ENCODE measurements at regions not wholly inside any gene's neighbourhood (a gene's known extent, or its start where the extent isn't known, plus 50 kb on each side); places are given as distances from the start of the nearest gene placed in this dataset.
"Not testable (repeated sequence)": the region's sequence is repeated elsewhere in the genome, so short reads cannot be mapped to it uniquely, and the experiment has no call there.

DNA sequence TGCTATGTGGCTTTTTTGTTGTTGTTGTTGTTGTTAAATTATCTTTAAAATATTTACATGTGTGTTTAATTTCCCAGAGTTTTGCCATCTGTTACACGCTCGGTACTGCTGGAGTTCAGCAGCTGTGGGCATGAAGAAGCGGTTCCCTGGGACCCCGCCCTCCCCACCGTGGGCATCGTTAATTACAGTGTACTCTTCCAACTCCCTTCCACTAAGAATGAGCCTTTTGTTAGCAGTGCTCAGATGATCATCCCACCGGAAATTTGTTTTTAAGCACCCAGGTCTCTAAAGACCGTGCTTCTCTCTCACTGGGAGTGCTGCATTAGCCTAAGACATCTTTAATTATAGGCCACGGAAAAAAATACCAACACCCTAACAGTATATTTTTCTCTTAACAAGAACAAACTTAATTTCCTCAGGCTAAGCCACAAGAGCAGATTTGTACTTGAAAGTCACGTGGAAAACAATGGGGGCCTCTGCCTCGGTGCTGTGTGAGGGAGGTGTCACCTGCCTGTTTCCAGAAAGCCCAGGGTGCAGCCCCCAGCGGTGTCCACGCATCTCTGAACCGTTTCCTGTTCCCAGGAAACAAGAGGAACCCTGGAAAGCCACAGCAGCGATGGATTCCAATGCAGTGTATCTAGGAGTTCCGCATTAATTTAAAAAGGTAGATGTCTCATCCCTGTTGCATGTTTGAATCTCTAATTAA lies 113.3 kb upstream of the FRMD1 start:
- peak; percentile 17 for DNase-seq

GRCh38 chr6:168190646-168191443 lies 111.8 kb upstream of the FRMD1 start:
- no peak for DNase-seq

- no peak for DNase-seq
These were observed 111.0 kb upstream of the FRMD1 start for GRCh38 chr6:168190014-168190405.

- DNase-seq: no peak
These were observed 110.4 kb upstream of the FRMD1 start for GRCh38 chr6:168189200-168190013.

DNA sequence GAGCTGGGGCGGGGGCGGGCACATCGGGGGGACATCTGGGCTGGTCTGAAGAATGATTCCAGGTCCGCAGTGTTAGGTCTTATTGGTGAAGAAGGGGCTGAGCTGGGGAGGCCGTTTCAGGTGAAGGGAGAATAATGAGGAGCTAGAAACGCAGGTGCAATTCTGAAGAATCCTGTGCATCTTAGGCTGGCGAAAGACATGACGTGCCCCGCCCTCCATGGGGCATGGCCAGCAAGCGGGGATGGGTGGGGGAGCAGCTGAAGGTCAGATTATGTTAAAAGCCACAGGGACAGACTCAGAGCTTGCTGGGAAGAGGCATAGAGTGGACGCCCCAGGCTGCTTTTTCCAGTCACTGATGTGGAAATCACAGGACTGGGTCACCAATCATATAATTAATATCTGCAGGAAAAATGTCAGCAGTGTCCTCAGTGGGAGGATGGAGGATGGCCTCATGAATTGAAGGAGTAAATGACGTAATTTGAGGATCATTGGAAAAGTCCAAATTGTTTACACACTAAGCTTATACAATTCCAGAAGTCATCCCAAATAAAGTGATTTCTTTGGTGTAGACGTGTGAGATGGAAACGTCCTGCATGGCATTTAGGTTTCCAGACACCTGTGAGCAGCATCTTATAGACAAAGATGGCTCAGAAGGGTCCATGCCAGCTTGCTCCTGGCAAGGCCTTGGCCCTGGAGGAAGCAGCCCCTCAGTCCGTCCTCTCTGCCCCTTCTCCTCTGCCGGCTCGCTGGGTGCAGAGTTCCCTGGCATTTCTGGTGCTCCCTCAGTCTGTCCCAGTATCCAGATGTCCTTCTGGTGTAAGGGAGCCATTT lies 109.6 kb upstream of the FRMD1 start:
- no peak for DNase-seq

GRCh38 chr6:168186438-168186837 lies 107.4 kb upstream of the FRMD1 start:
- no peak for DNase-seq

DNA sequence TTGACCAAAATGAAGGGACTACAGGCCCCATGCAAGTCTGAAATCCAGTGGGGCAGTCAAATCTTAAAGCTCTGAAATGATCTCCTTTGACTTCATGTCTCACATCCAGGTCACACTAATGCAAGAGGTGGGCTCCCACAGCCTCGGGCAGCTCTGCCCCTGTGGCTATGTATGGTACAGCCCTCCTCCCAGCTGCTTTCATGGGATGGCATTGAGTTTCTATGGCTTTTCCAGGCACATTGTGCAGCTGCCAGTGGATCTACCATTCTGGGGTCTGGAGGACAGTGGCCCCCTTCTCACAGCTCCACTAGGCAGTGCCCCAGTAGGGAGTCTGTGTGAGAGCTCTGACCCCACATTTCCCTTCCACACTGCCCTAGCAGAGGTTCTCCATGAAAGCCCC lies 107.0 kb upstream of the FRMD1 start:
- DNase-seq: not testable (repeated sequence)

DNA sequence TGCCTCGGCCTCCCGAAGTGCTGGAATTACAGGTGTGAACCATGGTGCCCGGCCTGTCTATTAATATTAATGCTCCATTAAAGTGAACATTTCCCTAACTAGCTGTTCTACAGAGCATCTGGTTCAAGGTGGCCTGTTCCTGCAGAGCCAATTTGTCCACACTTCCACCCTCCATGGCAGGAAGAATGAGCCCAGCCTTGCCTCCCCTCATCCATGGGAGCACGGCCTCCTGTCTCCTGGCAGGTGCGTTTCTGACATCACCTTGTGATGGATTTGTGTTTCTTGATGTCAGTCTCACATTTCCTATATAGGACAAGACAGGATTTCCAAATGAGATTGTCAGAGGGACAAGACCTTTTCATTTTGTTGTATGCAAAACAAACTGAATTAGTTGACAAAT lies 105.7 kb upstream of the FRMD1 start:
- no peak for DNase-seq

DNA sequence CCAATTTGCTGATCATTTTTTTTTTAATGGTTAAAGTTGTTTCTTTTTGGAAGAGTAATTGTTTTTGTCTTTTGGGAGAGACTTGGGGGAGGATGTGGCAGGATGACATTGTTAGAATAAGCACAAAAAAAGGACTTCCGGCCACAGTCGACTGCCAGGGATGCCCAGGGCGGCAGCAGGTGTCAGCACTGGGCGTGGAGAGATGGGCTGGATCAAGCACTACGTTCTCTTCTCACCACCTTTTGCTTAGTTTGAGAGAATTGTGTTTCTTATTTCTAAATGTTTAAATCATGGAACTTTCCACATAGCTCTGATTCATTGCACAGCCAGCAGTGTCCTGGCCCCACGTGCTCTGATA lies 104.6 kb upstream of the FRMD1 start:
- DNase-seq: no peak

DNA sequence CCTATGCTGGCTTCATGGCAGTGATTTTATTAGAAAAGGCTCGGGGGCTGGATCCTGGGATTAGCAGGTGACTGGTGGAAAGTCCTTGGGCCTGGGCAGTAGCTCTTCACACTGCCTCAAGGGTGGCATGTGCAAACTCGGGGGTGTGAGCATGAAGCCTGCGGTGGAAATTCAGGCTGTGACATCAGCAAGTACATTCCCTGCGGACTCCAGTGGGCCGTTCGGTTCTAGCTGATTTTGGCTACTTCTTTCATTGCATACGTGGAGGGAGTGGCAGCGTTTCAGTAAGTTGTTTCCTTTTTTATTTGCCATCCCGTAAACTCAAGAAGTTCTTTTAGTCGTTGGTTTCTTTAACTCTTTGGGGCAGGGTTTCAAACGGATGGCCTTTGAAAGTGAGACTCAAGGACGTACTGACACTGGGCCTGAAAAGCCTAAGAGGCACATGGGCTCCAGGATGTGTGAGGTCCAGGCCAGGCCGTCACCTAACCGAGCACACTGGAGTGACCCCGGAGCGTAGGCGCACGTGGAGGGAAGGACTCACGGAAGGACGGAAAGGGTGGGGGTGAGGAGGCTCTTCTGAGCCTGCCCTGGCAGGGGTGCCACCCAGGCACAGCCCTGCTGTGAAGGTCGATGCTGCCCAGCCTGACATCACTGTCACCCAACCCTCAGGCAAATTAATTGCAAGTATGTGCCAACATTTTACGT lies 104.0 kb upstream of the FRMD1 start:
- no peak for DNase-seq

GRCh38 chr6:168182366-168182765 lies 103.4 kb upstream of the FRMD1 start:
- no peak for DNase-seq

GRCh38 chr6:168181876-168182275 lies 102.9 kb upstream of the FRMD1 start:
- DNase-seq: no peak

GRCh38 chr6:168181316-168181715 lies 102.3 kb upstream of the FRMD1 start:
- no peak for DNase-seq

DNA sequence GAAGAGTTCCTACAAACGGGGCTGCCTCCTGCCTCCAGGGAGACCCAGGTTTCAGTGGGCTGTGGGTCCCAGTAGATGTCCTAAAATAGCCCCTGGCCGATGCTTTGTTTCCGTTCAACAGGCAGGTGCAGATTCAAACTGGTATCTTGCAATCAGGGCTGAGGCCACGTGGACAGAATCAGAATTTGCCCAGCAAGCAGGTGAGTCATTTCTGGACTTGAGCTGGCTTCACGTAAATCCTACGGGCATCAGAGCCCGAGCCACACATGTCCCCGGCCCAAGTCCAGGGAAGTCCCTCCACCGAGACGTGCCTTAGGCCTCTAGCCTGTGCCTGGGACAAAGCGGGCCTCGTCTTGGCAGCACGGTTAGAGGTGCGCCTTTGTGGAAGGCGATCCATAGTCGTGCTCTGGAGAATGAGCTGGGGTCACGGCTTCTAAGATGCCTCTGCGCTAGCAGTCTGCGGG lies 101.6 kb upstream of the FRMD1 start:
- DNase-seq: no peak

DNA sequence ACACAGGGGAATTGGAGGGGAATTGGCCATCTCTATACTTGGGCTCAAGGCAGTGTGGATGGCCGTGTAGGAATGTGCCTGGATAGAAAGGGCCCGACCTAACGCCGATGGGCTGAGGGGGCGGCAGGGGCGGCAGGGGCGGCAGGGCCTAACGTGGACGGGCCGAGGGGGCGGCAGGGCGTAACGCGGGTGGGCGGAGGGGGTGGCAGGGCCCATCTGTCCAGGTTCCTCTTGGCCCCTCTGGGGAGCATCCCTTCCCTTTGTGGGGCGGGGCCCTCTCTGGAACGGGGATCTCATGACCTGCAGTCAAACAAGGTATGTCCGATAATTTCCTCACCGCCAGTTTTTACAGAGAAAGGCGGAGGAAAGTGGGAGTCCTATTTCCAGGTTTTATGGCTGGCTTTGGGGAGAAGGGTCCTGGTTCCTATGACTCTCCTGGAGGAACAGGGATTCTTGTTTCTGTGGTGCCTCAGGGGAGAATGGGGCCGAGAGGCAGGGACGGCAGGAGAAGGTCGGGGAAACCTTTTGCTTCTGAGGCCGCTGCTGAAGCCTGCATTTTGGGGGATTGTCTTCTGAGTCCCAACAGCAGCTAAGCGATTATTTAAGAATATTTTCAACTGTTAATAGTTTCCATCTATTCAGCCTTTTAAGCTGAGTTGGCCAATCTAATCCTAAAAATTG lies 100.8 kb upstream of the FRMD1 start:
- DNase-seq: no peak

DNA sequence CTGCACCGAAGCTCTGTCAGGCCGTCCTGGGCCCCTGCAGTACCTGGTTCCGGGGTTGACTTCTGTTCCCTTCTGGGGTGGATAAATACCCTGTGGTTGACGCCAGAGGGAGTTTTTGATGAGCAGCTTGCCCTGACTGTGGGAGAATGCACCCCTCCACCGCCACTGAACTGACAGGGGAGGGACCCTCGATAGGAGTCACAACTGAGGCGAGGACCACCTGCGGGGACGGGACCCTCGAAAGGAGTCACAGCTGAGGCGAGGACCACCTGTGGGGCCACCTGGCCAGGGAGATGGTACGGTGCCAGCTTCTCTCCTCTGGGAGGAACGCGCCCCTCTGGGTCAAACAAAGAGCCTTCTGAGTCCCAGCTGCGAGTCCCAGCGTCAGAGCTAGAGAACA lies 100.1 kb upstream of the FRMD1 start:
- DNase-seq: no peak

DNA sequence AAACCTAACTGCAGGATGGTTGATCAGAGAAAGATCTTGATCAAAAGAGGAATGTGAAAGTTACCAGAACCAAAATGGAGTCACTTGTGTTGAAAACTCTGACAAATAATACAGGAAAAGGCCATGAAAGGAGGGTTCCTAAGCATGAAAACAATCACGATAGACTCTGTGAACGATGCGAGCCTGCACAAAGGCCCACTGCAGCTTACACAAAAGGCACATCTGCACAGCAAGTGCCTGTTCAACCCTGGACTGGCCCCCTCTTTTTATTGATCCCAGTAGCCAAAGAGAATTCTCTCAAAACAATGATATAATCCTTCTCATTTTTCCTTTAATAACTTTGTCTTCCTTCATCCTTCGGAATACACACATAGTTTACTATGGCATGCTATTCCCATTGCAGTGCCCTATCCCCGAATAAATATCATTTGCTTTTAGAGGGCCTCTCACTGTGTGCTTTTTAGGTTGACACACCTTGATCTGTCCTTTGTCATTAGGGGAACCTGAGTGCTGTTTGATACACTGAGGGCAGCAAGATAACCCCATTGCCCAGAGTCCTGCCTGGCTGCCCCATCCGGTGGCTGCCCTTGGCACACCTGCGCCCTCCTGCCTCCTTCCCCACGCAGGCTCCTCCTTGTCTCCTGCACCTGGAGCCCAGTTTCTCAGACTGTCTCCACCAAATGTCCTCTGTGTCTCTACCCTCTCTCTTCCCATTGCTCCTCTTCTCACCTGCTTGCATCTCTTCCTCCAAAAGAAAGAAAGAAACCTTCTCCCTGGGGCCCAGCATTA lies 98.3 kb upstream of the FRMD1 start:
- DNase-seq: no peak

DNA sequence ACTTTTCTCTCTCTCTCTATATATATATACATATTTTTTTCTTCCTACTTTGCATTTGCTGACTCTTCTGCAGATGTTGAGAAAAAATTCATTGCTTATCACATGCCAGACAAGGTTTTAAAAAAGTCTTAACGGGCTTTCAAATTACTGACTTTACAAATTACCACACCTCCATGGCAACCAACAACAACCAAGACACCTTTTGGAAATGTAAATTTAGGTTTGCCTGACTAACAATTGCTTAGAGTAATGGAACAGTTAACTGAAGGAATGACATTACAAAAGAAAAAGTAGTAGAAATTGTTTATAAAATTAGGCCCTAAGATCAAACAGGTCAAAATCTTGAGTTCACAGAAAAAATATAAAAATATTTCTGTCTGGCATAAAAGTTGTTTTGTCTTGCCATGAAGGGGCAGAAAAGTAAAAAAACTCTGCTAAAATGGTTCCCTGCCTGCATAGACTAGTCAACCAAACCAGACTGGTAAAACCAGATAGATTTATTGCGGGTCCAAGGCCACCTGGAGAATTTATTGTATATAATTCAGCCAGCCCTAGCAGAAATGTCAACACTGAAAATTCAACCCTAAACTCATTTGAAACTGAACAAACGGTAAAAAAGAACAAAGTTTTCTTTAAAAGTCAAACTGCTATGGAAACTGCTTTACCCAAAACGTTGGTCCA lies 92.8 kb upstream of the FRMD1 start:
- no peak for DNase-seq

GRCh38 chr6:168170841-168171601 lies 92.0 kb upstream of the FRMD1 start:
- DNase-seq: no peak
